Ascending aorta (tissue), 2 donors: ENCODE measurements at regions not wholly inside any gene's neighbourhood (a gene's known extent, or its start where the extent isn't known, plus 50 kb on each side); places are given as distances from the start of the nearest gene placed in this dataset.

ENCODE experiments used
- DNase-seq, 2 donors: peaks; one replicate each; pipeline ENCODE4 v3.0.0-alpha.2; 2019; ENCODE audit warnings: low spot score in 2 of 2
- H3K27ac ChIP-seq, 2 donors: fragments of 200-600 bp; sonication (generic); one replicate each; pipeline ENCODE4 v1.5.1; 2016 to 2017; ENCODE audit warnings: mild to moderate bottlenecking in 1 of 2
- H3K27me3 ChIP-seq: fragments of 200-600 bp; sonication (generic); one replicate; pipeline ENCODE4 v1.5.1; 2017
- H3K36me3 ChIP-seq, 2 donors: fragments of 200-600 bp; sonication (generic); one replicate each; pipeline ENCODE4 v1.5.1; 2016
- H3K4me1 ChIP-seq, 2 donors: fragments of 200-600 bp; sonication (generic); one replicate each; pipeline ENCODE4 v1.5.1; 2016 to 2017; ENCODE audit warnings: mild to moderate bottlenecking in 1 of 2
- H3K4me3 ChIP-seq, 2 donors: fragments of 200-600 bp; sonication (generic); one replicate each; pipeline ENCODE4 v1.5.1; 2016 to 2017; ENCODE audit warnings: mild to moderate bottlenecking in 1 of 2
- H3K9me3 ChIP-seq, 2 donors: fragments of 200-600 bp; sonication (generic); one replicate each; pipeline ENCODE4 v1.5.1; 2016
- intact Hi-C: fragments of 100-400 bp; cut with DNase I; formaldehyde crosslinking; loops from one replicate; pipeline ENCODE4 v1.15.1; 2023
- TF ChIP-seq, protein P1 (sequence below), 3 experiments: fragments of 200-600 bp in 2 of 3; fragments of 450-650 bp in 1 of 3; sonication (generic) in 2 of 3; IDR thresholded peaks; one replicate each; pipeline ENCODE4 v1.5.1; 2016 to 2019; ENCODE audit warnings: antibody characterized with exemption in 3 of 3, mild to moderate bottlenecking in 1 of 3, moderate library complexity in 1 of 3

DNA sequence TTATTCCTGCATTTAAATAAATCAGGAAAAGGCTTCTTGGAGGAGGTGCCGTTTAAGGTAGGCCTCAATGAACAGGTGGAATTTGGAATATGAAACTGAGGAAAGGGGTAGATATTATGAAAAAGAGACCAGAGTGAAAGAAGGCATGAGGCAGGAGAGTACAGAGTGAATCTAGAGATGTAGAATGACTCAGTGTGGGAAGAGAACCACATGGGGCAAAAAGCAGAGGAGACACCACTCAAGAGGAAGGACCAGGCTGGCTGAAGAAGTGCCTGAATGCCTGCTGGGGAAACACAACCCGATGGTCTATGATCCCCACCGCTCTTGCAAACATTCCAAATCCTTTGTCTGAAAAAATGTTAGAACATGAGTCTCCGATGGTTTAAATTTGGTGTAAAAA is 1134.1 kb downstream of the VRK1 start:
- intact Hi-C loops, result no loop called here
- H3K27ac ChIP-seq, result no peak overlapping the region
- TF ChIP-seq, protein P1, sequence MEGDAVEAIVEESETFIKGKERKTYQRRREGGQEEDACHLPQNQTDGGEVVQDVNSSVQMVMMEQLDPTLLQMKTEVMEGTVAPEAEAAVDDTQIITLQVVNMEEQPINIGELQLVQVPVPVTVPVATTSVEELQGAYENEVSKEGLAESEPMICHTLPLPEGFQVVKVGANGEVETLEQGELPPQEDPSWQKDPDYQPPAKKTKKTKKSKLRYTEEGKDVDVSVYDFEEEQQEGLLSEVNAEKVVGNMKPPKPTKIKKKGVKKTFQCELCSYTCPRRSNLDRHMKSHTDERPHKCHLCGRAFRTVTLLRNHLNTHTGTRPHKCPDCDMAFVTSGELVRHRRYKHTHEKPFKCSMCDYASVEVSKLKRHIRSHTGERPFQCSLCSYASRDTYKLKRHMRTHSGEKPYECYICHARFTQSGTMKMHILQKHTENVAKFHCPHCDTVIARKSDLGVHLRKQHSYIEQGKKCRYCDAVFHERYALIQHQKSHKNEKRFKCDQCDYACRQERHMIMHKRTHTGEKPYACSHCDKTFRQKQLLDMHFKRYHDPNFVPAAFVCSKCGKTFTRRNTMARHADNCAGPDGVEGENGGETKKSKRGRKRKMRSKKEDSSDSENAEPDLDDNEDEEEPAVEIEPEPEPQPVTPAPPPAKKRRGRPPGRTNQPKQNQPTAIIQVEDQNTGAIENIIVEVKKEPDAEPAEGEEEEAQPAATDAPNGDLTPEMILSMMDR (IDR thresholded peaks at IDR 0.05), result no peak
- H3K4me3 ChIP-seq, result no peak overlapping the region
- H3K27me3 ChIP-seq, result no peaks in the 10 kb centered on the region
- DNase-seq, result no peak
- H3K36me3 ChIP-seq, result no peaks in the 10 kb centered on the region
- no peaks in the 10 kb centered on the region for H3K4me1 ChIP-seq
- H3K9me3 ChIP-seq, result no peaks in the 10 kb centered on the region

DNA sequence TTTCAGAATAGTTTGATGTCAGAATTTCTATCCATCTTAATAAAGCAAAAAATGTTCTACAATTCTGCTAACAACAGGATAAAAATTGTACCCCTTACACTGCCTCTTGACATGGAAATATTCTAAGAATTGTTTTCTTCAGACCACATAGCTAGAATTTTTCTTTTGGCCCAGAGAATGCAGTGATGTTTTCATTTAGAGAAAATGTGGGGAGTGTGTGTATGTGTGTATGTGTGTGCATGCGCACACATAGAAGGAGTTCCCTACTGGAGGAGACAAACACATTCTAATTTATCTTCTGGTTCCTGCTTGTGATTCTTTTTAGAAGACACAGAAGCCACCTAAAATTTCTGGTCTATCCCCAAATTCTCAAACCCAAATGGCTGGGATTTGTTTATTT is 1145.7 kb downstream of the VRK1 start:
- no peak for DNase-seq
- Histone ChIP-seq H3K4me3 (no peak overlapping the region), H3K9me3 (peaks cover 0 to 3% of the 10 kb centered on the region in 2 donors), H3K27me3 (no peaks in the 10 kb centered on the region), H3K36me3 (no peaks in the 10 kb centered on the region), H3K27ac (no peak overlapping the region), H3K4me1 (no peaks in the 10 kb centered on the region)
- intact Hi-C loops, result no loop called here
- TF ChIP-seq, protein P1 (IDR thresholded peaks at IDR 0.05), result no peak

DNA sequence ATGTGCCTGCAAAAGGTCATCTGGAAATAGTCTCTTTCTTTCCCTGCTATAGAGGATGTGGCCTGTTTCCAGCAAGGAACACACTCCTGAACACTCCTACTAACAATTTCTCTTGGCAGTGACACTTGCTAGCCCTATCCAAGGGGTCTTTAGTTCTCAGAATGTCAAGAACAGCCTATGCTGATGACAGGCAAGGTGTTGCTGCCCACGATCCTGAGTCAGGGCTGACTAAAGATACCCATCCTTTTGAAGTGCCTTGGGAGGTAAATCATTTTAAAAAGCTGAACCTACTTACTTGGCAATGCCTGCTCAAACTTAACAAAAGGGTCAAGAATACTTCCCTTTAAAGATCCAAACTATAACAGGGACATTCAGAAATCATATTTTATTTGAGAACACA is 1146.4 kb downstream of the VRK1 start:
- intact Hi-C loops, result no loop called here
- Histone ChIP-seq H3K4me3 (no peak overlapping the region), H3K4me1 (no peaks in the 10 kb centered on the region), H3K27ac (no peak overlapping the region), H3K36me3 (no peaks in the 10 kb centered on the region), H3K9me3 (peaks cover 0 to 3% of the 10 kb centered on the region in 2 donors), H3K27me3 (no peaks in the 10 kb centered on the region)
- TF ChIP-seq, protein P1 (IDR thresholded peaks at IDR 0.05), result no peak
- no peak for DNase-seq

DNA sequence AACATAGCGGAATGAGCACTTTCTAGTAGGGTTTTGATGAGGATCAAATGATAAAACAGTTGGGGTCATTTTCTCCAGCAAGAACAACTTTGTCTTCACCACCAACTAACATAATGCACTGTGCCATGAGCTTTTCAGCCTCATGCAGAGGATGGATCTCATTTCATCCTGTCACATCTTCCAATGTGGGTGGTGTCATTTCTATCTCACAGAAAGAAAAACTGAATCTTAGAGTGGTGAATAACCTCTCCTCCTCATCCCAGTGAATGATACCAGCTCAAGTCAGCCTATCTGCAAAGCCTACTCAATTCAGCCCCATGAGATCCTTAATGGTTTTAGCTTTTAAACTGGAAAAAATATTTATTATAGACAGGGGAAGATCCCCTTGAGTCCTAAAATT is 1147.2 kb downstream of the VRK1 start:
- no peak overlapping the region for H3K27ac ChIP-seq
- intact Hi-C loops, result no loop called here
- H3K4me1 ChIP-seq, result no peaks in the 10 kb centered on the region
- H3K4me3 ChIP-seq, result no peak overlapping the region
- peaks cover 0 to 3% of the 10 kb centered on the region in 2 donors for H3K9me3 ChIP-seq
- DNase-seq, result no peak
- no peaks in the 10 kb centered on the region for H3K36me3 ChIP-seq
- TF ChIP-seq, protein P1 (IDR thresholded peaks at IDR 0.05), result no peak
- H3K27me3 ChIP-seq, result no peaks in the 10 kb centered on the region

DNA sequence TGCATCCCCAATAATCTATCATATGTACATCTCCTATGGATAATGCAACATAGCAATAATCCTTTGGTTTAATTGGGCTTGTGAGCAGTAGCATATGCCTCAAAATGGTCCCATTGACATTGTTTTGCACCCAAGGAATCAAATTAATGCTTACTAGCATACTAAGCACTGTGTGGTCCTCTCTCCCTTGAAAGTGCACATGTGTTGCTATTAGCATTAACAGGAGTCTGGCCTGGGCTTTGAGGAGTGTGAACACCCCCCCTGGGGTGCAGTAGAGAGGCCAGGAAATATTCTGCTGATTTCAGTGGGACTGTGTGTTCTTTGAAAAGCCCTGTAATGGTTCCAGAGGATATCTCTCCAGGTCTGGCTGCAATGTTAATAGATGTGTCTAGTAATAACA is 1148.4 kb downstream of the VRK1 start:
- intact Hi-C loops, result no loop called here
- no peaks in the 10 kb centered on the region for H3K4me1 ChIP-seq
- H3K27me3 ChIP-seq, result no peaks in the 10 kb centered on the region
- TF ChIP-seq, protein P1 (IDR thresholded peaks at IDR 0.05), result no peak
- H3K36me3 ChIP-seq, result no peaks in the 10 kb centered on the region
- H3K27ac ChIP-seq, result no peak overlapping the region
- peaks cover 0 to 3% of the 10 kb centered on the region in 2 donors for H3K9me3 ChIP-seq
- no peak for DNase-seq
- no peak overlapping the region for H3K4me3 ChIP-seq

DNA sequence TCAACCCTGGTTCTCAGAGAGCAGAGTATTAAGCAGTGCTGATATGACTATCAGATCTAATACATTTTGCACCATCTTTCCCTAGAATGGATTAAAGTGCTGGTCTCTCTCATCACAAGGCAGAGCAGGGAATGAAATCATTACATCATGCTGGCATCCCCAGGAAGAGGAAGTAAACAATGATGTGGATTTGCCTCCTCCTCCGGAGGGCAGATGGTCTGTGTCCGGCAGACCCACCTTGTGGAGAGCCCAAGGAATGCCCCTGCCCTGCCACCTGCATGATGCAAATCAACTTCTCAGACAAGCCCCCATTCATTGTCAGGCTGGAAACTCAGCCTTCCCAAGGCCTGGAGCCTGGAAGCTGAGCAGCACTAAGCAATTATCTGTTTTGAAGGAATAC is 1149.1 kb downstream of the VRK1 start:
- H3K27ac ChIP-seq, result no peak overlapping the region
- H3K36me3 ChIP-seq, result no peaks in the 10 kb centered on the region
- intact Hi-C loops, result no loop called here
- peaks cover 0 to 3% of the 10 kb centered on the region in 2 donors for H3K9me3 ChIP-seq
- TF ChIP-seq, protein P1 (IDR thresholded peaks at IDR 0.05), result no peak
- no peak overlapping the region for H3K4me3 ChIP-seq
- no peaks in the 10 kb centered on the region for H3K4me1 ChIP-seq
- no peaks in the 10 kb centered on the region for H3K27me3 ChIP-seq
- DNase-seq, result no peak
